IMR-90 (cell line): ENCODE measurements at regions not wholly inside any gene's neighbourhood (a gene's known extent, or its start where the extent isn't known, plus 50 kb on each side); places are given as distances from the start of the nearest gene placed in this dataset.

Experiments
- ATAC-seq: fragments of 200-7000 bp; cut with Tn5 transposase; 2 replicates; pipeline ENCODE4 v1.9.1; 2020; ENCODE audit warnings: low read depth, mild to moderate bottlenecking, moderate library complexity
- BruUV-seq: library from RNA; stranded (reverse); fragments of 400-500 nt; replicated peaks from 2 replicates; lab custom pipeline; 2021; lab: Mats Ljungman, UMichigan
- CTCF ChIA-PET: fragments of 300-600 bp; formaldehyde crosslinking; extraction: SDS; loops from one replicate; lab custom pipeline; 2021; ENCODE audit warnings: antibody characterized with exemption; lab: Yijun Ruan, JAX
- POLR2A ChIA-PET: fragments of 300-600 bp; sonication (Branson Sonifier 250); formaldehyde crosslinking; loops from one replicate; lab custom pipeline; 2022; ENCODE audit warnings: antibody characterized with exemption; ENCODE audit not compliant: unreplicated experiment; lab: Charles Lee
- DNase-seq: peaks from one replicate; pipeline ENCODE4 v3.0.0; 2013
- H2AFZ ChIP-seq: replicated peaks from 2 replicates; pipeline ENCODE3; 2013; ENCODE audit warnings: low read length, mild to moderate bottlenecking; ENCODE audit not compliant: poor library complexity
- H2AK5ac ChIP-seq: 2 replicates; pipeline ENCODE4 v1.6.1; 2013; ENCODE audit warnings: low read depth, low read length, inconsistent platforms
- H2AK9ac ChIP-seq: replicated peaks from 2 replicates; pipeline ENCODE3; 2013; ENCODE audit warnings: mild to moderate bottlenecking, low read depth, low read length, moderate library complexity; ENCODE audit not compliant: poor library complexity
- H2BK120ac ChIP-seq: 2 replicates; pipeline ENCODE4 v1.6.1; 2013; ENCODE audit warnings: low read depth, low read length, inconsistent platforms
- H2BK15ac ChIP-seq: 3 replicates; pipeline ENCODE4 v1.6.1; 2013; ENCODE audit warnings: low read depth, low read length, inconsistent platforms
- H2BK20ac ChIP-seq: 2 replicates; pipeline ENCODE4 v1.6.1; 2013; ENCODE audit warnings: low read depth, mild to moderate bottlenecking, inconsistent platforms, low read length, moderate library complexity
- H2BK5ac ChIP-seq: 2 replicates; pipeline ENCODE4 v1.6.1; 2013; ENCODE audit warnings: mild to moderate bottlenecking, low read depth, low read length, inconsistent platforms; ENCODE audit not compliant: poor library complexity, severe bottlenecking
- H3K14ac ChIP-seq: replicated peaks from 2 replicates; pipeline ENCODE4 v1.6.1; 2013; ENCODE audit warnings: low read depth, low read length, inconsistent platforms
- H3K18ac ChIP-seq: 2 replicates; pipeline ENCODE4 v1.6.1; 2013; ENCODE audit warnings: low read depth, low read length, control low read depth
- H3K23ac ChIP-seq: 2 replicates; pipeline ENCODE4 v1.6.1; 2013; ENCODE audit warnings: low read depth, low read length, inconsistent platforms
- H3K27ac ChIP-seq: 2 replicates; pipeline ENCODE4 v1.5.1; 2013; ENCODE audit warnings: mild to moderate bottlenecking, control low read depth, low read length; ENCODE audit not compliant: insufficient read depth
- H3K27me3 ChIP-seq: 2 replicates; pipeline ENCODE4 v1.6.1; 2013; ENCODE audit warnings: low read length; ENCODE audit not compliant: control insufficient read depth, insufficient read depth
- H3K36me3 ChIP-seq: 2 replicates; pipeline ENCODE4 v1.6.1; 2013; ENCODE audit warnings: low read length, mixed read lengths; ENCODE audit not compliant: control insufficient read depth, insufficient read depth
- H3K4ac ChIP-seq: 2 replicates; pipeline ENCODE4 v1.6.1; 2013; ENCODE audit warnings: low read depth, low read length, inconsistent platforms
- H3K4me1 ChIP-seq: 2 replicates; pipeline ENCODE4 v1.6.1; 2013; ENCODE audit warnings: low read length, mixed read lengths; ENCODE audit not compliant: control insufficient read depth, insufficient read depth
- H3K4me2 ChIP-seq: 2 replicates; pipeline ENCODE4 v1.6.1; 2013; ENCODE audit warnings: low read depth, mild to moderate bottlenecking, control low read depth, low read length, moderate library complexity
- H3K4me3 ChIP-seq: 2 replicates; pipeline ENCODE4 v1.5.1; 2013; ENCODE audit warnings: low read depth, mild to moderate bottlenecking, control low read depth, low read length, moderate library complexity; ENCODE audit not compliant: insufficient read depth
- H3K56ac ChIP-seq: 2 replicates; pipeline ENCODE4 v1.6.1; 2013; ENCODE audit warnings: low read length, inconsistent platforms; ENCODE audit not compliant: insufficient read depth; ENCODE audit errors: extremely low read depth
- H3K79me1 ChIP-seq, 2 experiments: 2 replicates each; pipeline ENCODE4 v1.6.1; 2013; ENCODE audit warnings: low read length in 2 of 2, inconsistent platforms in 1 of 2, low read depth in 1 of 2
- H3K9ac ChIP-seq: 2 replicates; pipeline ENCODE4 v1.6.1; 2013; ENCODE audit warnings: low read depth, low read length, control low read depth
- H3K9me1 ChIP-seq: 2 replicates; pipeline ENCODE4 v1.6.1; 2013; ENCODE audit warnings: low read length, inconsistent platforms; ENCODE audit not compliant: insufficient read depth
- H3K9me3 ChIP-seq: 2 replicates; pipeline ENCODE4 v1.6.1; 2013; ENCODE audit warnings: low read length; ENCODE audit not compliant: control insufficient read depth, insufficient read depth
- H4K20me1 ChIP-seq: 2 replicates; pipeline ENCODE4 v1.6.1; 2013; ENCODE audit warnings: low read length, inconsistent platforms; ENCODE audit not compliant: insufficient read depth
- H4K5ac ChIP-seq: 2 replicates; pipeline ENCODE4 v1.6.1; 2013; ENCODE audit warnings: mild to moderate bottlenecking, low read depth, low read length, control low read depth
- H4K8ac ChIP-seq, 2 experiments: 2 replicates each; pipeline ENCODE4 v1.6.1; 2013; ENCODE audit warnings: low read depth in 2 of 2, low read length in 2 of 2, control low read depth in 1 of 2, inconsistent platforms in 1 of 2
- H4K91ac ChIP-seq: 2 replicates; pipeline ENCODE4 v1.6.1; 2013; ENCODE audit warnings: low read depth, low read length, inconsistent platforms; ENCODE audit not compliant: insufficient read depth
- CEBPB ChIP-seq: IDR thresholded peaks from 2 replicates; pipeline ENCODE4 v1.6.1; 2012; ENCODE audit warnings: low read depth, low read length, improper control_type of control experiment
- CHD1 ChIP-seq: IDR thresholded peaks from 2 replicates; pipeline ENCODE4 v1.6.1; 2012; ENCODE audit warnings: low read depth, low read length, improper control_type of control experiment
- CTCF ChIP-seq: conservative IDR thresholded peaks from 2 replicates; pipeline ENCODE4 v1.5.1; 2012; ENCODE audit warnings: mild to moderate bottlenecking, low read depth, low read length, improper control_type of control experiment
- ELK1 ChIP-seq: fragments of 150-350 bp; IDR thresholded peaks from 2 replicates; pipeline ENCODE4 v1.6.1; 2016; ENCODE audit warnings: low read depth, mild to moderate bottlenecking, low read length, moderate library complexity, borderline replicate concordance
- FOS ChIP-seq: fragments of 150-350 bp; IDR thresholded peaks from 2 replicates; pipeline ENCODE4 v1.6.1; 2016; ENCODE audit warnings: low read depth, low read length
- MAZ ChIP-seq: IDR thresholded peaks from 2 replicates; pipeline ENCODE4 v1.6.1; 2012; ENCODE audit warnings: low read depth, mild to moderate bottlenecking, low read length, improper control_type of control experiment, moderate library complexity, borderline replicate concordance
- MXI1 ChIP-seq: IDR thresholded peaks from 2 replicates; pipeline ENCODE4 v1.6.1; 2012; ENCODE audit warnings: low read depth, mild to moderate bottlenecking, low read length, moderate library complexity, borderline replicate concordance
- NFE2L2 ChIP-seq: fragments of 150-350 bp; IDR thresholded peaks from 2 replicates; pipeline ENCODE4 v1.6.1; 2016; ENCODE audit warnings: low read depth, mild to moderate bottlenecking, low read length
- POLR2A ChIP-seq: IDR thresholded peaks from 2 replicates; pipeline ENCODE4 v1.6.1; 2012; ENCODE audit warnings: mild to moderate bottlenecking, low read depth, low read length
- RAD21 ChIP-seq: IDR thresholded peaks from 2 replicates; pipeline ENCODE4 v1.6.1; 2012; ENCODE audit warnings: low read length, improper control_type of control experiment
- RCOR1 ChIP-seq: IDR thresholded peaks from 2 replicates; pipeline ENCODE4 v1.6.1; 2012; ENCODE audit warnings: mild to moderate bottlenecking, low read length, improper control_type of control experiment; ENCODE audit not compliant: insufficient replicate concordance
- RFX5 ChIP-seq: IDR thresholded peaks from 2 replicates; pipeline ENCODE4 v1.8.0; 2012; ENCODE audit warnings: low read depth, mild to moderate bottlenecking, low read length, moderate library complexity
- SMC3 ChIP-seq: fragments of 150-350 bp; IDR thresholded peaks from 2 replicates; pipeline ENCODE4 v1.6.1; 2016; ENCODE audit warnings: low read depth, mild to moderate bottlenecking, antibody characterized with exemption, low read length, moderate library complexity
- dilution Hi-C: fragments of 300-500 bp; cut with HindIII; formaldehyde crosslinking; loops from one replicate; pipeline ENCODE4 v1.14.3; 2018; ENCODE audit warnings: low sequenced_read_pairs; ENCODE audit not compliant: unreplicated experiment
- in situ Hi-C: fragments of 300-500 bp; cut with MboI; formaldehyde crosslinking; loops from 3 replicates; pipeline ENCODE4 v1.14.3; 2019; ENCODE audit warnings: low sequenced_read_pairs, inconsistent platforms, mixed read lengths
- intact Hi-C: fragments of 100-400 bp; cut with micrococcal nuclease; formaldehyde crosslinking; loops from 2 replicates; pipeline ENCODE4 v1.10.0; 2022
- TF ChIP-seq, protein P1 (sequence below): fragments of 150-350 bp; IDR thresholded peaks from 2 replicates; pipeline ENCODE4 v1.6.1; 2017; ENCODE audit warnings: mild to moderate bottlenecking, antibody characterized with exemption, low read length, low read depth

GRCh38 chr12:92550254-92550653, 152.5 kb upstream of the PLEKHG7 start:
- POLR2A ChIA-PET = no interaction called here
- in situ Hi-C loops (no loop called here), dilution Hi-C loops (no loop called here)

More at GRCh38 chr12:92550254-92550653, 152.5 kb upstream of the PLEKHG7 start:
- Histone ChIP-seq H3K79me1 (no peaks in the 10 kb centered on the region), H3K4ac (no peak overlapping the region), H3K9me1 (peaks cover 4% of the 10 kb centered on the region; the same call in 1 of the 2 replicates), H3K14ac (no peak overlapping the region), H3K27me3 (no peaks in the 10 kb centered on the region), H2BK20ac (no peak overlapping the region), H4K5ac (no peak overlapping the region), H4K8ac (no peak overlapping the region), H4K20me1 (no peaks in the 10 kb centered on the region), H2AFZ (no peak overlapping the region), H2BK15ac (no peak overlapping the region), H3K9ac (no peak overlapping the region), H3K27ac (no peak overlapping the region), H2AK9ac (no peak overlapping the region), H3K18ac (no peak overlapping the region), H2BK5ac (no peak overlapping the region), H3K9me3 (no peaks in the 10 kb centered on the region), H3K4me3 (no peak overlapping the region), H3K36me3 (no peaks in the 10 kb centered on the region), H4K91ac (no peak overlapping the region), H2AK5ac (no peak overlapping the region), H3K4me2 (no peak overlapping the region), H3K23ac (no peak overlapping the region), H3K56ac (no peak overlapping the region), H3K4me1 (peaks cover 3% of the 10 kb centered on the region), H2BK120ac (no peak overlapping the region)
- BruUV-seq = no TSS peak
- TF ChIP-seq RAD21 = no peak
- TF ChIP-seq CTCF = no peak
- no peak for TF ChIP-seq CEBPB
- no peak for TF ChIP-seq ELK1
- no peak for TF ChIP-seq MAZ
- no peak for TF ChIP-seq RFX5
- TF ChIP-seq FOS = no peak
- TF ChIP-seq RCOR1 = no peak
- no peak for TF ChIP-seq NFE2L2
- TF ChIP-seq SMC3 = no peak
- TF ChIP-seq, protein P1, sequence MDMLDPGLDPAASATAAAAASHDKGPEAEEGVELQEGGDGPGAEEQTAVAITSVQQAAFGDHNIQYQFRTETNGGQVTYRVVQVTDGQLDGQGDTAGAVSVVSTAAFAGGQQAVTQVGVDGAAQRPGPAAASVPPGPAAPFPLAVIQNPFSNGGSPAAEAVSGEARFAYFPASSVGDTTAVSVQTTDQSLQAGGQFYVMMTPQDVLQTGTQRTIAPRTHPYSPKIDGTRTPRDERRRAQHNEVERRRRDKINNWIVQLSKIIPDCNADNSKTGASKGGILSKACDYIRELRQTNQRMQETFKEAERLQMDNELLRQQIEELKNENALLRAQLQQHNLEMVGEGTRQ = no peak
- no peak for TF ChIP-seq CHD1
- no peak for TF ChIP-seq POLR2A
- no peak for TF ChIP-seq MXI1
- CTCF ChIA-PET = interaction anchor here (0.7 kb wide), 1 partner anchor 259 kb away, joined by 4 read pairs; no protein-coding TSS in a partner anchor
- intact Hi-C loops = no loop called here
- DNase-seq (no peak), ATAC-seq (no peak)
